Epithelial cell of esophagus (primary cell): ENCODE measurements at regions not wholly inside any gene's neighbourhood (a gene's known extent, or its start where the extent isn't known, plus 50 kb on each side); places are given as distances from the start of the nearest gene placed in this dataset.
"Not testable (repeated sequence)": the region's sequence is repeated elsewhere in the genome, so short reads cannot be mapped to it uniquely, and the experiment has no call there.

Experiments used
- DNase-seq: peaks from one replicate; pipeline ENCODE4 v3.0.0; 2010; ENCODE audit warnings: low read depth
- H3K4me3 ChIP-seq: 2 replicates; pipeline ENCODE4 v1.5.1; 2011; ENCODE audit warnings: mild to moderate bottlenecking, low read length, control low read depth
- CTCF ChIP-seq: IDR thresholded peaks from 2 replicates; pipeline ENCODE4 v1.5.1; 2011; ENCODE audit warnings: low read depth, mild to moderate bottlenecking, low read length, control low read depth, inconsistent platforms; ENCODE audit not compliant: insufficient read depth; ENCODE audit errors: missing control alignments

GRCh38 chrX:1902901-1903235 is 288.0 kb downstream of the ASMT start:
- H3K4me3 ChIP-seq = no peak overlapping the region
- TF ChIP-seq CTCF = no peak
- DNase-seq = no peak

- TF ChIP-seq CTCF = no peak
- H3K4me3 ChIP-seq = no peak overlapping the region
- DNase-seq = peak; percentile 27
Measured at GRCh38 chrX:1903236-1903935, 288.5 kb downstream of the ASMT start.

- DNase-seq = no peak
- H3K4me3 ChIP-seq = no peak overlapping the region
- TF ChIP-seq CTCF = no peak
Measured at GRCh38 chrX:1904663-1905218, 289.9 kb downstream of the ASMT start.

GRCh38 chrX:1906028-1906427 is 291.2 kb downstream of the ASMT start:
- no peak for TF ChIP-seq CTCF
- no peak overlapping the region for H3K4me3 ChIP-seq
- DNase-seq = no peak

- not testable (repeated sequence) for DNase-seq
Measured at GRCh38 chrX:1908996-1909395, 294.1 kb downstream of the ASMT start.

GRCh38 chrX:1909419-1910206 is 294.8 kb downstream of the ASMT start:
- no peak overlapping the region for H3K4me3 ChIP-seq
- TF ChIP-seq CTCF = no peak
- no peak for DNase-seq

More at GRCh38 chrX:1908996-1909395, 294.1 kb downstream of the ASMT start:
- not testable (repeated sequence) for H3K4me3 ChIP-seq

GRCh38 chrX:1910207-1910470 is 295.3 kb downstream of the ASMT start:
- no peak for TF ChIP-seq CTCF
- no peak for DNase-seq
- no peak overlapping the region for H3K4me3 ChIP-seq
